ENCODE measurements at regions not wholly inside any gene's neighbourhood (a gene's known extent, or its start where the extent isn't known, plus 50 kb on each side); places are given as distances from the start of the nearest gene placed in this dataset.

DNA sequence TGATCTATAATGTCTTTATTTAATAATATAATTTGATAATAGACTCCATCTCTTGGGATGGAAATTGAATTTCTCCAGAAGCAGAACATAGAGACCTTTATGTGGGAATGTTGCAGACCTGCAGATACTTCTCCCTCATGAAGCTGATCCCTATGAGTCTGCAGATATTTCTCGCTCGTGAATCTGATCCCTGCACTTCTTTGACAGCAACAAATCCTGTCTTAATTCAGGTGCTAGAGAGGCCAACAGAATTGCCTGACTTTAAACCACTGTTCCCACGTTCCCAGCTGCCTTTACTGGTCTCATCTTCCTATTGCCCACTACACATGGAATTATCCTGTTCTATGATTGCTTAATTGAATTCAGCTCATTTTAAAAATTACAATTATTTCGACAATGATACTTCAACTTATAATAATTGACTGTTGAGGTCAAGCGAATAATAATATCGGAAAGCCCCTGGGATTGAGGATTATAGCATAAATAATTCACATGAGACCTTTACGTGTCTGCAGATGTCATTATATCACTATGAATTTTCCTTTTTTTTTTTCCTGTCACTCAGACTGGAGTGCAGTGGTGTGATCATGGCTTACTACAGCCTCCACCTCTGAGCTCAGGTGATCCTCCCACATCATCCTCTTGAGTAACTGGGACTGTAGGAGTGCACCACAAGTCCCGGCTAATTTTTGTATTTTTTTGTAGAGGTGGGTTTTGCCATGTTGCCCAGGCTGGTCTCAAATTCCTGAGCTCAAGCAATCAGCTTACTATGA lies 486.4 kb upstream of the ADARB2 start:
- Histone ChIP-seq H3K36me3 (ENCODE audit: low read depth) (no peaks in the 10 kb centered on the region), H3K4me1 (ENCODE audit: low read depth) (no peaks in the 10 kb centered on the region), H3K9me3 (peaks cover 35% of the 10 kb centered on the region), H3K4me3 (no peak overlapping the region)
- no peak for TF ChIP-seq CTCF (IDR thresholded peaks at IDR 0.05)
- ATAC-seq (no peak), DNase-seq (no peak)
- intact Hi-C loops (cut with DNase I, micrococcal nuclease): no loop called here

- no peak overlapping the region for H3K4me3 ChIP-seq
- DNase-seq (no peak), ATAC-seq (no peak)
- TF ChIP-seq CTCF (IDR thresholded peaks at IDR 0.05): no peak
- peaks cover 26% of the 10 kb centered on the region for H3K9me3 ChIP-seq
- intact Hi-C loops (cut with DNase I, micrococcal nuclease): no loop called here
- no peaks in the 10 kb centered on the region for H3K4me1 ChIP-seq (ENCODE audit: low read depth)
- H3K36me3 ChIP-seq (ENCODE audit: low read depth): no peaks in the 10 kb centered on the region
Observed at GRCh38 chr10:2222631-2223030, 485.3 kb upstream of the ADARB2 start.

DNA sequence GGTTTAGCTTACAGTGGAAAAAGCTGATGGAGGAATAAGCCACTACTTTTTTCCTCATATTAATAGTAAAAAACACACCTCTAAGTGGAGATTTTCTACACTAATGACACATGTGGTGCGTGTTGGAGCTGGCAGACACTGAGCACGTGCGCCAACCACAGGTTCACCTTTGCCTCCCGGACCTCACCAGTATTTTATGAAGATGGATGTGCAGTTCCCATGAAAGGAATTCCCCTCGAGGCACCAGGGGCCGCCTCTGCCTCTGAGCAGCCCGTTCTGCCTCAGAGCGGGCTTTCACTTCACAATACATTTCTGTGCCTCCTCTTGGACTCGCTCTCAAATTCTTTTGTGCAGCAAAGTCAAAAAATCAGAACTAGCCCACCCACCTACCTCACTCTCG lies 477.5 kb upstream of the ADARB2 start:
- TF ChIP-seq CTCF (IDR thresholded peaks at IDR 0.05): no peak
- intact Hi-C loops (cut with DNase I, micrococcal nuclease): no loop called here
- Histone ChIP-seq H3K36me3 (ENCODE audit: low read depth) (no peaks in the 10 kb centered on the region), H3K9me3 (peaks cover 24% of the 10 kb centered on the region), H3K4me3 (no peak overlapping the region), H3K4me1 (ENCODE audit: low read depth) (no peaks in the 10 kb centered on the region)
- ATAC-seq (no peak), DNase-seq (no peak)

DNA sequence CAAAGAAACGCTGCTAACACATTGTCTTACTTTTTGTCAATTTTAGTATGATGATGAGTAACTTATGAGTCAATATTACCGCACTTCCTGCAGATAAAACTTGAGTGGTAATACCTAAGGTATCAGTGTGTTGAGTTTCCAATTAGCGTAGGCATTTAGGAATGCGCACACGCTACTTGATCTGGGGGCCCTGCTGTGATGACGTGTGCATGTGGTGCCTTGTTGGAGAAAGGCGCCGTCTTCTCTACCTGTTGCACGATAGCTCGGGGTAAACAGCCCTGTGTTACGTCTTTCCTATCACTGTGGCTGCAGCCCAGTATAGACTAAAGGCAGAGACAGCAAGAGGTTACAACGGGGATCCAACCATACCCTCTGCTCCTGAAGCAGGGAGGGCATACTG lies 476.8 kb upstream of the ADARB2 start:
- no peak for DNase-seq
- no peak for ATAC-seq
- TF ChIP-seq CTCF (IDR thresholded peaks at IDR 0.05): no peak
- H3K9me3 ChIP-seq: peaks cover 24% of the 10 kb centered on the region
- H3K36me3 ChIP-seq (ENCODE audit: low read depth): no peaks in the 10 kb centered on the region
- no peak overlapping the region for H3K4me3 ChIP-seq
- intact Hi-C loops (cut with DNase I, micrococcal nuclease): no loop called here
- H3K4me1 ChIP-seq (ENCODE audit: low read depth): no peaks in the 10 kb centered on the region

- H3K4me3 ChIP-seq: no peak overlapping the region
- no peak for ATAC-seq
- intact Hi-C loops (cut with DNase I, micrococcal nuclease): no loop called here
- no peaks in the 10 kb centered on the region for H3K36me3 ChIP-seq (ENCODE audit: low read depth)
- no peaks in the 10 kb centered on the region for H3K4me1 ChIP-seq (ENCODE audit: low read depth)
- no peak for TF ChIP-seq CTCF (IDR thresholded peaks at IDR 0.05)
- DNase-seq: no peak
- peaks cover 34% of the 10 kb centered on the region for H3K9me3 ChIP-seq
Observed at GRCh38 chr10:2212244-2212834, 475.0 kb upstream of the ADARB2 start.

Measured in mucosa of descending colon (tissue), 3 donors.